HG02973 (cell line): ENCODE measurements at regions not wholly inside any gene's neighbourhood (a gene's known extent, or its start where the extent isn't known, plus 50 kb on each side); places are given as distances from the start of the nearest gene placed in this dataset.

Experiments used
- ATAC-seq: cut with Tn5 transposase; IDR thresholded peaks from one replicate; pipeline ENCODE4 v1.9.1; 2021; ENCODE audit warnings: moderate library complexity; ENCODE audit not compliant: unreplicated experiment

DNA sequence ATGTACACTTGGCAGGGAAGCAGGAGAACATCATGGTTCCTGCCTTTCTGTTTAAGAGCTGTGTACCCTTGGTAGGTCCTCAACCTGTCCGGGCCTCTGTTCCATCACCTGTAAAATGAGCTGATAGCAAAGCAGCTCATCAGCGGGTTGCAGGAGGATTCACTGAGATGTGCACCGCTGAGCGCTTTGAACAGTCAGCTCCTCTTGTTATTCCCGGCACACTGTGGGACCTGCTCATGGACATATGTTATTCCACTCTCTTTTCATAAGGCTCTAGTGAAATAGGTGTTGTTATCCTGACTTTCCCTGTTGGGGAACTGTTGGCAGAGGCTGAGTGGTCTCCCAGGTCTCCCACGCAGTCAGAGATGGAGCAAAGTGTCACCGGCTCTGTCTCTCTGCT, 497.5 kb upstream of the ZMIZ1 start:
- ATAC-seq: no peak

DNA sequence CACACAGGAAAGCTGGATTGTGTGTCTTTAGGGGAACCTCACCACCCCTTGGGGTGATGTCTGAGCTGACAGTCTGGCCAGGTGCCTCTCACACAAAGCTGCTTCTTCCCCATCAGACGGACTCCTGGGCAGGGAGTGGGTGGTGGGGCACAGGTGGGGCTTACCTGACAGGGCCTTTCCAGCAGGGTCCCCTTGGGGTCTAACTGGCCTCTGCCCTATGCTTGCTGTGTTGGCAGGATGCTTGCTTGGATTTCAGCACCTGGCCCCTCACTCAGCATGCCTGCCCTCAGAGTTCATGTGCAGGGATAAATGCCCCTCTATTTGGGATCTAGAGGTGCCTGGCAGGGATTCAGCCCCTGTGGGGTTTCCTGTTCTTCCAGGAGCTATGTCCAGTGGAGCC, 496.9 kb upstream of the ZMIZ1 start:
- ATAC-seq: no peak

DNA sequence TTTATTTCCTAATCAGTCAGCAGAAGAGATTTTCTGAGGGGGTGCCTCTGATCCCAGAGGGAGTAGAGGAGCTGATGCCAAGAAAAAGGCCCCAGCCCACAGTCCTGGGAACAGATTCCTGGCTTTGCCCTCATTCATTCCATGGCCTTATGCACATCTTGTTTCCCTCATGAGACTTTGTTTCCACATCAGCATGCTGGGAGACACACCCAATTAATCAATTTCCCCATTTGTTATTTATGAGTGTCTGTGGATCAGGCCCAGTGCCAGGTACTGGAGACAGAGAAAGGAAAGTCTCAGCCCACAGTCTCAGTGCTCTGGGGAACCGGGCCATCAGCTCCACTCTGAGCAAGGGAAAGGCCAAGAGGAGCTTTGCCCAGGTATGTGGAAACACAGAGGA, 496.2 kb upstream of the ZMIZ1 start:
- no peak for ATAC-seq

DNA sequence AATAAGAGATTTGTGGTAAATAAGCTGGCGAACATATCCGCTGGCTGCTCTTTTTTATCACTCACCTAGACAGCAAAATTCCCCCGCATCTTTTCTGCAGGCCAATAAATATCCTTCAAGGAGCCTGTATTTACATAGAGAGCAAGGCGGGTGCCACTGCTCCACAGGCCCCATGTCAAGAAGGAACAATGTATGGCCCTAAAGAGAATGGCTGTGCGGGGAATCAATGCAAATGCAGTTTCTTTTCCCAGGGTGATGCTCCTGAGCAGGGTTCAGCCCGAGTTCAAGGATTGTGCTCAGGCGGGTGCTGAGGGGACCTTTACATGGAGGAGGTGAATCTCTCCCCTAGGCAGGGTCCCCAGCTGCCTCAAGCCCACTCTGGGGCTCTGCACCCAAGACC, 494.2 kb upstream of the ZMIZ1 start:
- no peak for ATAC-seq

DNA sequence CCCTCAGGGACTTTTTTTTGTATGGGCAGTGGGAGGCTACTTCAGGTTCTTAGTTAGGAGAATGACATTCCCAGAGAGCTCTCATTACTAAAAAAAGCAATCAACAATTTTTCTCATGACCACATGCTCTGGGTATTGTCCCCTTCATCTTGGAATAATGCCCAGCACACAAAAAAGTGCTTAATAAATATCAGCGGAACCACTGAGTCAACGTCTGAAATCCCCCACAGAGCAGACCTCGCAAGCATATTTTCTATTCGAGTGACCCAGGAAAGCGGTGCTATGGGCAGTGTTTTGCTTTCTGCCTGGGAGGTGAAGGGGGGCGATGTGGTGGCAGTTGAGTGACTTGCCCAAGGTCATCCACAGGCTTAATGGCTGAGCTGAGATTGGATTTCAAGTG, 493.4 kb upstream of the ZMIZ1 start:
- no peak for ATAC-seq

DNA sequence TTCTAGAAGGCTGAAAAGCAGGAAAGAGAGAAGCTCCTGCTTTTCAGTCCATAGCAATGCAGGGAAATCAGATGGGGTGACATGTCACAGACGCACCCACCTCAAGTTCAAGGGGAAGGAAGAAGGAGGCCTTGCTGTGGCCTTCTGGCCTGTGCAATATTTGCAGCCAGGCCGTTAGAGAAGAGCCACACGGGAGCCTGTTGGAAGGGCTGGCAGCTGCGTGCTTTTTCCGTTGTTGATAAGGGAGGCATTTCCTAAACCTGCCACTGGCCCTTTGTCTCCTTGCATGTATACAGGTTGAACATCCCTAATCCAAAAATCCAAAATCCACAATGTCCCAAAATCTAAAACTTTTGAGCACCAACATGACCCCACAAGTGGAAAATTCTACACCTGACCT, 492.5 kb upstream of the ZMIZ1 start:
- no peak for ATAC-seq

DNA sequence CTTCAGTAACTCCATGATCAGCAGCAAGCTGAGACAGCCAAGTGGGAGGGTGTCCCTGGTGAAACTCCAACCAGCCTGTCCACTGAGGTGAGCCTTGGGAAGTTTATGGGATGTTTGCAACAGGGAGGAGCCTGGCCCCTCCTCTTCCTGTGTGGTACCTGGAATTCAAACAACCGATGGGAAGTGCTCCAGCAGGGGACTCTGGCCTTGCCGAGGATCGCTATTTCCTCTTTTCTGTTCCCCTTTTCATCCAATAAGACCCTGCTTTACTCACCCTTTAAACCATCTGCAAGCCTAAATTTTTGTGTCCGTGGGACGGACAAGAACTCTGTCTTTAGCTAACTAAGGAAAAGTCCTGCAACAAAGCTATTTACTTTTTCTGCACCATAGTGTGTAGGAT, 491.1 kb upstream of the ZMIZ1 start:
- no peak for ATAC-seq

DNA sequence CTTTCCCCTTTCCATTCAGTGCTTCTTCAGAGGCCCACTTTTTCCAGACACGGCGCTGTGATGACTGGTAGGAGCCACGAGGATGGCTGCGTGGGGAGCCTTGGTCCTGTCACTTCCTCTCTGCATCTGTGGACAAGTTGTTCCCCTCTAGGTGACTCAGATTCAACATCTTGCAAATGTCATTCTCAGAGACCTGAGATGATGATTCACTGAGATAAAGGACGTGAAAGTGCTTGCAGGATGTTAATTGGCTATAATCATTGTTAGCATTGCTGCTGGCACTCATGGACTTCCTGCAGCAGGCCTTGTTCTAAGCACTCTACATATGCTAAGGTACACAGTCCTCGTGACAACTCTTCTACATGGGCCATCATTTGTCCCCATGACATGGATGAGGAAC, 489.8 kb upstream of the ZMIZ1 start:
- ATAC-seq: no peak

DNA sequence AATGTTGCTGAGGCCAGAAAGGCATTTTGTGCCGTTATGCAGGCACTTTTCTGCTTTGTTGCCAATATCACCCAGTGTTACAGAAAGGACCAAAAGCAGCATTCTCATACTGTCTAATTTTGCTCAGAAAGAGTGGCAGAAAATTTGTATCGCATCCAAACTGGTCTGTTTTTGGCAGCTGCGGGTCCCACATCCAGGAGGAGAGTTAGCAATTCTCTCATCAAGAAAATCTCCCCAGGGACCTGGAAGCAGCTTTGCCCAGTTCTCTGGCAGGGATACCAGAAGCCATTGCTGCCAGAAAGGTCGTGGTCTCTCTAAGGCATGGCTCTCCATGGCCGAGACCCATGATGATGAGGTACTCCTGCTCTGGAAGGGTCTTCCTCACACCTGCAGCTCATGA, 489.2 kb upstream of the ZMIZ1 start:
- ATAC-seq: no peak

DNA sequence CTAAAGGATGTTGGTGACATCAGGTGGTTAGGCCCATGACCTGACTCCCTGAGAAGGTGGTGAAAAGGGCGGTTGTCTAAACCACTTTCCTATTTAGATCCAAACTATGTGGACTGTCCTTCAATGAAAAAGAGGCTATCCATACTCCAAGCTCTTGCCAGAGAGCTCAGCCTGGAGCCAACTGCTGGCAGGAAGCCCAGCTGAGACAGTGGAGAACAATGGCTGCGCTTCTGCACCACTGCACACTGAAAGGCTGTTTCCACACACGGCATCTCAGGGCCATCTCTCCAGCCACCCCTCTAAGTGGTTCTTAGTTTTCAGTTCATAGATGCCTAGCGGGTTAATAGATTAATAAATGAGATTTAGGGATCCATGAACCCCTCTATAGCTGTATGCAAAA, 488.8 kb upstream of the ZMIZ1 start:
- ATAC-seq: no peak

DNA sequence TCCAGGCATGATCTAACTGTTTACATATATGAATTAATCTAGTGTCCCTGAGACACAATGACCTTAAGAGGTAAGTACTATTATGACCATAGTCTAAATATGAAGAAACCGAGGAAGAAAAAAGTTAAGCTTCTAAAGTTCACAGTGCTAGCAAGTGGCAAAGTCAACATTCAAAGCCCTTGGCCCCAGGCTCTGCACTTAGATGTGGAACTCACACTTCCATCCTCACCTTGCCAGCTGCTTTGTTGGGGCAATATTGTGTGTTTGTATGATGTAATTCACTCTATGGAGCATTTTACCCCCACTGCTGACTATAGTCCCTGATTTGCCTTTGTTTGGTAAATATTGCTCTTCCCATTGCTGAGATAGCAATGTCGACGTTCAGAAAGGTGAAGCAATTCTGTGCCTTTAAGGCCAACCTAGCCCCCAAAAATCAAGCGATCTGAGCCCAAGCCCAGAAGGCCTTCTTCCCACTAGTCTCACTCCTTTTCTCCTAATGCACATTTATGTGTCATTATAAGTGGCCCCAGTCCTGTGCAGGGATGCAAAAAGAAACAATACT, 487.6 kb upstream of the ZMIZ1 start:
- no peak for ATAC-seq

DNA sequence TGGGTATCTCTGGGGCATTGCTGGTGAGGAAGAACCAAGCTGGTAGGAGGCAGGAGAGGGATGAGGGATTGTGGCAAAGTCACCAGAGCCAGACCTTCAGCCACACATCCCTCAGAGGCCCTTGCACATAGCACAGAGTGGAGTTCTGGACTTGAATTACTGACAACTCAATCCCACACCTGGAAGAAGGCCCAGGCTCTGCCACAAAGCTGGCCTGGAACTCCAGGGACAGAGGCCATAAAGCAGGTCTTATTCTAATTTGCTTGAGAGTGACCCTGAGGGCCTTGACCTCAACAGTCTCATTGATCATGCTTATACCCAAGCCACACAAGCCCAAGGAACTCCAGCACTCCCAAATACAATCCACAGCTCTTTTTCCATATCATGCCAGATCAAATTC, 486.2 kb upstream of the ZMIZ1 start:
- no peak for ATAC-seq

DNA sequence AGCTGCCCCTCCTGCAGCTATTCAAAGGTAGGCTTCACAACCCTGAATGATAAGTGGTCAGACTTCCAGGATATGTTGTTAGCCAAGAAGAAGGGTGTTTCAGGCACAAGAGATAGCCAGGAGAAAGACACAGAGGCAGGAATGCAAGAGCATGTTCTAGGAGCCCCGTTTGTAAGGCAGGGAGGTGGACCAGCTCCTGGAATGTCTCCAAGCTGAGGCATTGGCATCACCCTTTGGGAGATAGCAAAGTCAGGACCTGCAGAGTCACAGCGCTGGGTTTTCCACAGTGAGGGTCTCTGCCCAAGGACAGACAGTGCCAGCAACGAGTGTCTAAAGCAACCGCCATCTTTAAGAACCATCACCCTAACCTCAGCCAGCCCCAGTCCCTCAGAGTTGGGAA, 484.5 kb upstream of the ZMIZ1 start:
- no peak for ATAC-seq

DNA sequence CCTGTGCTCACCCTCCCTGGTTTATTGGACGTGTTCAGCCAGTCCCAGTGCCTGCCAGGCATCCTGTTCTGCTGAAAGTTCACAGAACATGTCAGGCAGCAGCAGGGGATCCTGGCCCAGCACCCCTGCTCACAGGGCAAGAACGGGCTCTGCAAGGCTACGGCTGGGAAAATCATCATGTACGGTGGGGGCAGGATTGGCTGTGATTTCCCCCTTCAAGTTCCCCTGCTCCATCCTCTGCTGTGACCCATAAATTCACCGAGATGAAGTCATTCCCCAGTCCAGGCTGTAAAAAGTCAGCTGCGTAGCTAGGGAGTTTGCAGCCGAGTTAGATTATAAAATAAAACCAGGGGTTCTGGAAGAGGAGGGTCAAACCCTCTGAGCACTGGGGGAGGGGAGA, 484.1 kb upstream of the ZMIZ1 start:
- ATAC-seq: no peak

DNA sequence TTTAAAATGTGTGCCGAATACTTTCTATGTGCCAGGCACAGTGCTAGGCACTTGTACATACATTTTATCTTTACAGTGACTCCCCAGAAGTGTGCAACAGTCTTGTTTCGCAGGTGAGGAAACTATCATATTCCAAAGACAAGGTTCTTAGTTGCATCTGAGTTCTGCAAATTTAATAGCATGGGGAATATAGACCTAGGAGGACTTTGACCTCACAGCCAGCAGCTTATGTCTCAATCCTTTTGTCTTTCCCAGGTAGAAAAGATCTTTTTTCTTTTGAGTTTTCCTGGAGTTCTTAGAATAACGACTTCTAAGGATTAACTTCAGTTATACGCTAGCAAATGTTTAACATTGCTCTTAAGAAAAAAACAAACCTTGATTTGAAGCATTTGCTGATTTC, 482.8 kb upstream of the ZMIZ1 start:
- ATAC-seq: no peak

DNA sequence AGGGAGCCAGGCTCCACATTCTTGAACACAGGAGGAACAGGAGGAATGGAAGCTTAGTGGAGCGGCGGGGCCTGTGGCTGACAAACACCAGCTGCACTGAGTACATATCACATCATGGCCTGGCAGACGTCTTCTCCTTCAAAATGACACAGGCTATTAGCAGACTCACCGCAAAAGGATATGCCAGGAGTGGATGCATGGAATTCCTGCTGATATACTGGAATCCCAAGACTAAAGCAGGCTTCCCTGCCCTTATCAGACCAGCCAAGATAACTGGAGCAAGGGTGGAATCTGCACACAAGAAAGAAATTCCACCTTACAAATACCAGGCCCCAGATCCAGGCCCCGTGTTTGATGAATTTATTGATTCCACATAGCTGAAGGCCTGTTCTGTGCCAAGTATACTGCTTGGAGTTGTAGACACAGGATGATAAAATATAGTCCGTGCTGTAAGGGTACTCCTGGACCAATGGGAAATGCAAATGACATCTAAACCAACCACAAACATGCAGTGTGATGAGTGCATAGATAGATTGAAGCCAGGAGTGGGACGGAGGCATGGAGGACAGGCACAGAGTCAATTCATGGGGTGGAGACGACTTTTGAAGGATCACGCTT, 480.5 kb upstream of the ZMIZ1 start:
- ATAC-seq: no peak

DNA sequence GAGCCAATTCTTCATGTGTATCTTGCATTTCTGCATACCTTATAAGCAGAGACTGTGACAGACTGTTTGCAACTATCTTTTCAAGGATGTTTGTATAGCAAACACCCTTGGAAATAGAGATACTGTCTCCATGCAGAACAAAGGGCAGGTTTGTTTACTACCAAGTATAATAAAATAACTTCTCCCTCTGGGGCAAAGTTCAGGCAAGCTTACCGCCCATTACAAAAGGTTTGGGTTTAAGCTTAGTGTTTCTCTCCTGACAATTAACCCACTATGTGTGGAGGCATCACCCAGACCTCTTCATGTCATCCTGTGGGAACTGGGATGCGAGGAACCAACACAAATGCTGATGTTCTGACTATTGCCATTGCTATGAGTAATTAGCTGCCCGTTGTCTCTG, 479.1 kb upstream of the ZMIZ1 start:
- ATAC-seq: no peak

DNA sequence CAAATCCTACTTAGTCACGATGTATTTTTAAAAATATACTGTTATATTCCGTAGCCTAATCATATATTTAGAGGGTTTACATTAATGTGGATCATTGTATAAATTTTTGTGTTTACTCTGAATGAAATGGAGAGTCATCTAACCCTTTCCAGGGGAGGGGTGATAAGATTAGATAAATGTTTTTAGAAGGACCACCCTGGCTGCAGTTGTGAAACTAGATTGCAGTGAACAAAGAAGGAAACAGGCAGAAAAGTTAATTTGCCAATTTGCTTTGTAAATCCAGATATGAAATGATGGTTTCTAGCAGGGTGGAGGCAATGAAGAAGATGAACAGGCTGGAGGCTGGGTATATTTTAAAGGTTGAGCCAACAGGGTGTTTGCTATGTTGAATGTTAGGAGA, 477.7 kb upstream of the ZMIZ1 start:
- ATAC-seq: no peak

DNA sequence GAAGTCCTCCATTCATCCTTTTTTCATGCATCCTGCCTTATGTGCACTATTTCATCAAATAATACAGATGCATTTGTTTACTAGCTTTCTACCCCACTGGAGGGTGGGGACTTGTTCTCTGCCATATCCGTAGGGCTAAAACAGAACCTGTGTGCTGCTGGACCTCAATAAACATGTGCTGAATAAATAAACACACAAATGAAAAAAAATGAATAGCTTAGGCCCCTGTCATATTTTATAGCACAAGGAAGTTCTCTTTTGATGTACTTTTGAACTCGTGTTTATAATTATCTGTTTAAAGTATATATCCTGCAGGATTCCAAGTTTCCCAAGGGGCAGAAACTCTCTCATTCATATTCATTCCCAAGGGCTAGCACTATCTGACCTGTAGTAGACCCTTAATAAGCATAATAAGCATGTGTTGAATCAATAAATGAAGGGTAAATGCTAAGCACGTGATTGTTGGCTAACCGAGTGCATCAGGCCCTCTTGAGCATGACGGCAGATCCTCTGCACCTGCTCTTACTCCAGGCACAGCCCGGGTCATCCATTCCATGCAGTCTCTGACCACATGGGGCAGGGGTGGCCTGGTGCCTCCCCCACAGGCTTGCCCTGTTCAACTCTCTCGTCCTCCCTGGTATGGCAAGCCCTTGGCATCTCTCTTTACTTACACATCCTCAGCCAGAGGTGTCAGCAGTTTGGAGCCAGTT, 474.1 kb upstream of the ZMIZ1 start:
- ATAC-seq: no peak

DNA sequence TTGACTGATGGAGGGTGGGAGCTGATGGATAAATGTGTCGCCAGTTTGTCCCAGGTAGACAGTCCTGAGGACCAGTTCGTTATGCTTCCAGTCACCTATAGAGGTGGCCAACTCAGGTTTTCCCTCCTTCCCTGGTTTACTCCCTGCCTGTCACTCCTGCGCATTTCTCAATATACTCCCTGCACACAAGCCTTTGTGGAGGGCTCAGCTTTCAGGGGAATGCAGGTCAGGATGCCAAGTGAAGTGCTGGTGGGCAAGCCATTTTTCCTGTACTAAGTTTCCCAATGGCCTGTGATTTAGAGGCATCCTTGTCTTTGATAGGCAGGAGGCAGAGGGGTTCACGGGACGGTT, 473.5 kb upstream of the ZMIZ1 start:
- no peak for ATAC-seq

DNA sequence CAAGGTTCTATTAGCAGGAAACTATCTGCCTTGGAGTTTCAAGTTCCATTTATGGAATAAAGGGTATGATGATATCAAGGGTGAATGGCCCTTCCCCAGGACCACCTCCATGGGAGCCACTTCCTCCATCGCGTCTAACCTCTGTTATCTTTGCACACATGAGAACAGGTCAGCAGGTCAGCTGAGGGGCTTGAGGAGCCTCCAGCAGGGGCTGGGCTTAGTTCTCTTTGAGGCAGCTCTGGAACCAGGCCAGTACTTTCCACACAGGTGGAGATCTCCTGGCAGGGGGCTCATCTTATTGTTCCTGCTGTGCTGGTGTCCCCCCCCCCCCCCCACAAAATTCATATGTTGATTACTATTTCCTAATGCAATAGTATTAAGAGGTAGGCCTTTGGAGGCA, 472.2 kb upstream of the ZMIZ1 start:
- ATAC-seq: no peak

DNA sequence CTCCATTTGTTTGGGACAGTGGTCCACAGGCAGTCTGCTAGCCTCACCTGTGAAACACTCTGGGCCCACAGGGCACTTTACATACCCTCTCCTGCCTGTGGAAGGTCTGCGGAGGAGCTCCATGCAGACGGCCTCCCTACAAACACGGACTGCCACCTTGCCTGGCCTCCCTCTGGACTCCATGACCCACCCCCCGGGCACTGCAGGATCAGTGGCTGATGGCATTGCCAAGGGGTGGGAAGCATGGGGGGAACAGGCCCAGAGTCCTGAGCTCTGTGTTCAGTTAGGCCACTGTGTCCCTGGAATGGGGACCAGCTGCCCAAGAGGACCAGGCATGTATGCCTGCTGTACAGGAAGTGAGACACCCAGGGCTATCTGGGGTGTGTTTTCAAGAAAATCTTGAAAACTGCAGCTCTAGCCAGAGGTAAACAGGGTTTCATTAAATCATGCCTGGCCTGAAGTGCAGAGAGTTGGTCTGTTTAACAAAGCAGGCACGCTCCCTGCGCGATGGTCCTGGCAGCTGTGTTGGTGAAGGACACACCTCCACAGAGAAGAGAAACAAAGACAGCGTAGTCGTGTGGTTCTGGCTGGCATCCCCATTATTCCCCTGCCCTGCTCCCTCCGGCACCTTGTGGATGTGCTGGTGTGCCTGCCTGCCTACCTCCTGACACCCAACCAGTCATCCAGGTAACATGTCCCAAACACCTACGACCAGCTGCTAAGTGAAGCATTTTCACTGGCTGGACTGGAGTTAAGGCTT, 470.8 kb upstream of the ZMIZ1 start:
- ATAC-seq: no peak
